Upper lobe of right lung (tissue), 1 donor: ENCODE measurements at regions not wholly inside any gene's neighbourhood (a gene's known extent, or its start where the extent isn't known, plus 50 kb on each side); places are given as distances from the start of the nearest gene placed in this dataset.

ENCODE experiments used
- ATAC-seq: fragments of 200-7000 bp; cut with Tn5 transposase; one replicate; pipeline ENCODE4 v1.9.1; 2020; ENCODE audit warnings: mild to moderate bottlenecking, moderate library complexity
- DNase-seq: peaks from one replicate; pipeline ENCODE4 v3.0.0-alpha.2; 2020
- H3K27ac ChIP-seq: fragments of 200-600 bp; one replicate; pipeline ENCODE4 v1.8.0; 2022
- H3K27me3 ChIP-seq: fragments of 200-600 bp; one replicate; pipeline ENCODE4 v1.8.0; 2022; ENCODE audit warnings: mild to moderate bottlenecking
- H3K36me3 ChIP-seq: fragments of 200-600 bp; one replicate; pipeline ENCODE4 v1.8.0; 2022
- H3K4me1 ChIP-seq: fragments of 200-600 bp; one replicate; pipeline ENCODE4 v1.8.0; 2022
- H3K4me3 ChIP-seq: fragments of 200-600 bp; one replicate; pipeline ENCODE4 v1.8.0; 2022; ENCODE audit warnings: mild to moderate bottlenecking
- H3K9me3 ChIP-seq: fragments of 200-600 bp; one replicate; pipeline ENCODE4 v1.8.0; 2022
- intact Hi-C: fragments of 100-400 bp; cut with DNase I; formaldehyde crosslinking; loops from one replicate; pipeline ENCODE4 v1.11.0; 2022
- TF ChIP-seq, protein P1 (sequence below): fragments of 200-600 bp; IDR thresholded peaks from one replicate; pipeline ENCODE4 v1.8.0; 2022; ENCODE audit warnings: antibody characterized with exemption
- donor health status: DM: no; HTN: yes; CAD: no; lungs with severe emphysema.

DNA sequence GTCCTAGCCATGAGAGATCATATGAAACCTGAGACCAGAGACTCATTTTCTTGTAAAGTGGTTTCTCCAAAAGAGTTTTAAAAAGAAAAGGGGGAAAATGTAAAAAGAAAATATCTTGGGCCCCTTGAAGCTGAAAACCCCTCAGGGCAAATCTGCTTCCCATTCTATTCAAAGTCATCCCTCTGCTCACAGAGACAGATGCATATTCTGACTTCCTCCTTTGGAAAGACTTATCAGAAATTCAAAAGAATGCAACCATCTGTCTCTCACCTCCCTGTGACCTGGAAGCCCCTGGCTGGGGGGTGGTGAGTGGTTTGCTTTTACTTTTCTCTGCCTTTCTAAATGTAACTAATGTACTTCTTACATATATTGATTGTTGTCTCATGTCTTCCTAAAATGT is 1154.8 kb downstream of the NSUN3 start:
- TF ChIP-seq, protein P1, sequence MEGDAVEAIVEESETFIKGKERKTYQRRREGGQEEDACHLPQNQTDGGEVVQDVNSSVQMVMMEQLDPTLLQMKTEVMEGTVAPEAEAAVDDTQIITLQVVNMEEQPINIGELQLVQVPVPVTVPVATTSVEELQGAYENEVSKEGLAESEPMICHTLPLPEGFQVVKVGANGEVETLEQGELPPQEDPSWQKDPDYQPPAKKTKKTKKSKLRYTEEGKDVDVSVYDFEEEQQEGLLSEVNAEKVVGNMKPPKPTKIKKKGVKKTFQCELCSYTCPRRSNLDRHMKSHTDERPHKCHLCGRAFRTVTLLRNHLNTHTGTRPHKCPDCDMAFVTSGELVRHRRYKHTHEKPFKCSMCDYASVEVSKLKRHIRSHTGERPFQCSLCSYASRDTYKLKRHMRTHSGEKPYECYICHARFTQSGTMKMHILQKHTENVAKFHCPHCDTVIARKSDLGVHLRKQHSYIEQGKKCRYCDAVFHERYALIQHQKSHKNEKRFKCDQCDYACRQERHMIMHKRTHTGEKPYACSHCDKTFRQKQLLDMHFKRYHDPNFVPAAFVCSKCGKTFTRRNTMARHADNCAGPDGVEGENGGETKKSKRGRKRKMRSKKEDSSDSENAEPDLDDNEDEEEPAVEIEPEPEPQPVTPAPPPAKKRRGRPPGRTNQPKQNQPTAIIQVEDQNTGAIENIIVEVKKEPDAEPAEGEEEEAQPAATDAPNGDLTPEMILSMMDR, result no peak
- Histone ChIP-seq H3K4me3 (no peak overlapping the region), H3K27ac (no peak overlapping the region), H3K27me3 (no peaks in the 10 kb centered on the region), H3K36me3 (no peaks in the 10 kb centered on the region), H3K9me3 (no peaks in the 10 kb centered on the region), H3K4me1 (no peaks in the 10 kb centered on the region)
- no peak for DNase-seq
- ATAC-seq, result no peak
- intact Hi-C loops, result no loop called here

DNA sequence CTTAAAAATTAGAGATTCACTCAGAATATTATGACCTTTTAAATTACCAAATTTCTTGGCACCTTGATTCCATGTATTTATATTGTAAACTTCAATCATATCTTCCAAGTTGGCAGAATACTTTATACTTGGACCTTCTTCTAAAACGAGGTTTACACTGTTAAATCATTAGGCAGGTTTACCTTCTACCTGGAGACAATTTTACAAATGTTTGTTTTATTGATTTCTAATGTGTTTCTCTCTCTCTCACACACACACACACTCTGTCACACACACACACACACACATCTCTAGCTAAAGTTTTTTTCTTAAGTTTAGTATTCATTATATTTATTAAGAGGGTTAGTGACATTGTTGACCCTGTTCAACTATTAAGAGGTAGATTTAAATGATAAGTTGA is 1155.6 kb downstream of the NSUN3 start:
- DNase-seq (no peak), ATAC-seq (no peak)
- Histone ChIP-seq H3K27me3 (no peaks in the 10 kb centered on the region), H3K4me3 (no peak overlapping the region), H3K27ac (no peak overlapping the region), H3K36me3 (no peaks in the 10 kb centered on the region), H3K9me3 (no peaks in the 10 kb centered on the region), H3K4me1 (no peaks in the 10 kb centered on the region)
- intact Hi-C loops, result no loop called here
- TF ChIP-seq, protein P1, result no peak

GRCh38 chr3:95226437-95226836 is 1163.6 kb downstream of the NSUN3 start:
- Histone ChIP-seq H3K27me3 (no peaks in the 10 kb centered on the region), H3K36me3 (no peaks in the 10 kb centered on the region), H3K27ac (no peak overlapping the region), H3K4me1 (no peaks in the 10 kb centered on the region), H3K4me3 (no peak overlapping the region), H3K9me3 (no peaks in the 10 kb centered on the region)
- intact Hi-C loops, result no loop called here
- TF ChIP-seq, protein P1, result no peak
- DNase-seq (no peak), ATAC-seq (no peak)

- intact Hi-C loops, result no loop called here
- no peak for ATAC-seq
Observed at GRCh38 chr3:95227092-95227491, 1164.2 kb downstream of the NSUN3 start.

DNA sequence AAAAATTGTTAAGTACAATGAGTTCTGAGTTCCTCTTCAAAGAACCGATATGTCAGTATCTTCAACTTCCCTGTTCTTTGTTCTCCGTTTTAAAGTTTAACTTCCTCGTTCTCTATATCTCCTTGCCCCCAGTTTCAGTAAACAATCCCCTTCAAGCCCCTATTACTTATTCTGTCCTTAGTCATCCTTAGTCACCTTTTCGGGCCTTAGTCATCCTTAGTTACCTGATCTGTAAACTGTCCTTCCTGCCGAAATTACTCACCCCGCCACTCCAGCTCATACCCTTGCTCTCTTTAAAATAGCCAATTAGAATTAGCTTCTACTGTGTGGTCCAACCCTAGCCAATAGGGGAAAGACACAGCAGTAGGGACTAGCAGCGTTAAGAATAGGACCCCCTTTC is 1165.6 kb downstream of the NSUN3 start:
- Histone ChIP-seq H3K36me3 (no peaks in the 10 kb centered on the region), H3K27me3 (no peaks in the 10 kb centered on the region), H3K9me3 (no peaks in the 10 kb centered on the region), H3K27ac (no peak overlapping the region), H3K4me1 (no peaks in the 10 kb centered on the region), H3K4me3 (no peak overlapping the region)
- intact Hi-C loops, result no loop called here
- DNase-seq (no peak), ATAC-seq (no peak)
- TF ChIP-seq, protein P1, result no peak

More at GRCh38 chr3:95227092-95227491, 1164.2 kb downstream of the NSUN3 start:
- no peaks in the 10 kb centered on the region for H3K4me1 ChIP-seq
- H3K27me3 ChIP-seq, result no peaks in the 10 kb centered on the region
- DNase-seq, result no peak
- H3K9me3 ChIP-seq, result no peaks in the 10 kb centered on the region
- H3K4me3 ChIP-seq, result no peak overlapping the region
- no peak overlapping the region for H3K27ac ChIP-seq
- TF ChIP-seq, protein P1, result no peak
- no peaks in the 10 kb centered on the region for H3K36me3 ChIP-seq

DNA sequence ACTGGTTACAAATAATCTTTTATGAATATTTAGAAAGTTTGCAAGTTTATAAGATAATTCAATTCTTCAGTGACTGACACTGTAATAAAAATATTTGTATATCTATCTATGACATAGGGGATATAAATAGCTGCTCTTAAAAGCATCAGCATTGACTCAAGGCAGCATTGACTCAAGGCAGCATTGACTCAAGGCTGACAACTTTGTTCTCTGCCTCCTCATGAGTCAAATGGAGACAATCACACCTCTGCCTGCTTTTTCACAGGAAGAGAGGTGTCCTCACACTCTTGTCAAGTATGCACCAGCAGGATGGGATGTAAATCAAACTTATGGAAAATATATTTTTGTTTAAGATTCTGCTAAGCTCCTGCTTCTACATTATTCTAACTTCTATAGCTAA is 1173.1 kb downstream of the NSUN3 start:
- DNase-seq, result no peak
- no peak for ATAC-seq
- intact Hi-C loops, result no loop called here
- Histone ChIP-seq H3K27ac (no peak overlapping the region), H3K27me3 (no peaks in the 10 kb centered on the region), H3K36me3 (no peaks in the 10 kb centered on the region), H3K9me3 (no peaks in the 10 kb centered on the region), H3K4me1 (no peaks in the 10 kb centered on the region), H3K4me3 (no peak overlapping the region)
- TF ChIP-seq, protein P1, result no peak
